ENCODE measurements at regions not wholly inside any gene's neighbourhood (a gene's known extent, or its start where the extent isn't known, plus 50 kb on each side); places are given as distances from the start of the nearest gene placed in this dataset.

DNA sequence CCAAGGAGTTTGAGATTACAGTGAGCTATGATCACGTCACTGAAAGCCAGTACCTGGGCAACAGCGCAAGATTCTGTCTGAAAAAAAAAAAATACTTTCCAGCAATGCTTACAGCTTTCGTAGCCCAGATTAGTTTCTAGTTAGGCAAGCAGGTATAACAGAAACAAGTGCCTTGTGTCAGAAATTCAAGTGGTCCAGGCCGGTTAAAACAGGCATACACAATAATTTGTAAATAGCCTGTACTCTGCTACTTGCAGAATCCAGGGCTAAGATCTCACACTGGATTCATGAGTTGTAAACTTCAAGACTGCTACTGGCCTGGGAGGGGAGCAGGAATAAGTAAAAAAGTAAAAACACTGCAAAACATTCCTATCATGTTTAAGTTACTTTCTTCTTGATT lies 512.9 kb downstream of the IPMK start:
- TF ChIP-seq, protein P1, sequence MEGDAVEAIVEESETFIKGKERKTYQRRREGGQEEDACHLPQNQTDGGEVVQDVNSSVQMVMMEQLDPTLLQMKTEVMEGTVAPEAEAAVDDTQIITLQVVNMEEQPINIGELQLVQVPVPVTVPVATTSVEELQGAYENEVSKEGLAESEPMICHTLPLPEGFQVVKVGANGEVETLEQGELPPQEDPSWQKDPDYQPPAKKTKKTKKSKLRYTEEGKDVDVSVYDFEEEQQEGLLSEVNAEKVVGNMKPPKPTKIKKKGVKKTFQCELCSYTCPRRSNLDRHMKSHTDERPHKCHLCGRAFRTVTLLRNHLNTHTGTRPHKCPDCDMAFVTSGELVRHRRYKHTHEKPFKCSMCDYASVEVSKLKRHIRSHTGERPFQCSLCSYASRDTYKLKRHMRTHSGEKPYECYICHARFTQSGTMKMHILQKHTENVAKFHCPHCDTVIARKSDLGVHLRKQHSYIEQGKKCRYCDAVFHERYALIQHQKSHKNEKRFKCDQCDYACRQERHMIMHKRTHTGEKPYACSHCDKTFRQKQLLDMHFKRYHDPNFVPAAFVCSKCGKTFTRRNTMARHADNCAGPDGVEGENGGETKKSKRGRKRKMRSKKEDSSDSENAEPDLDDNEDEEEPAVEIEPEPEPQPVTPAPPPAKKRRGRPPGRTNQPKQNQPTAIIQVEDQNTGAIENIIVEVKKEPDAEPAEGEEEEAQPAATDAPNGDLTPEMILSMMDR (IDR thresholded peaks at IDR 0.05; ENCODE audit: extremely low read depth, missing control alignments), result no peak
- DNase-seq (ENCODE audit: low spot score), result no peak

DNA sequence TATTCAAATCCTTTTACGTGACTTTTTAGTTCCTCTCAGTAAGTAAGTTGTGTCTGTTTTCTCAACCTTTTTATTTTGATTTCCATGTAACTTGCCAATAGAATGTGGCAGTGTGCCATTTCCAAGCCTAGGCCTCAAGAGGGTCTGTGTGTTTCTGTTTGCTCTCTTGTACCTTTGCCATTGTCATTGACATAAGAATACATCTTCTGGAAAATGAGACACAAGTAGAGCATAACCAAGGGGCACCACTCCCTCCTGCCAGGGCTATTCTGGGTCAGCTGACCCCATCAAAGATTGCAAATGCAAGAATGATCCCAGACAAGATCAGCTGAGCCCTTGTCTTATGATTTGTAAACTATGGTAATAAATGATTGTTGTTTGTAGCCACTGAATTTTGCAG lies 524.0 kb downstream of the IPMK start:
- no peak for DNase-seq (ENCODE audit: low spot score)
- TF ChIP-seq, protein P1 (IDR thresholded peaks at IDR 0.05; ENCODE audit: extremely low read depth, missing control alignments), result no peak

DNA sequence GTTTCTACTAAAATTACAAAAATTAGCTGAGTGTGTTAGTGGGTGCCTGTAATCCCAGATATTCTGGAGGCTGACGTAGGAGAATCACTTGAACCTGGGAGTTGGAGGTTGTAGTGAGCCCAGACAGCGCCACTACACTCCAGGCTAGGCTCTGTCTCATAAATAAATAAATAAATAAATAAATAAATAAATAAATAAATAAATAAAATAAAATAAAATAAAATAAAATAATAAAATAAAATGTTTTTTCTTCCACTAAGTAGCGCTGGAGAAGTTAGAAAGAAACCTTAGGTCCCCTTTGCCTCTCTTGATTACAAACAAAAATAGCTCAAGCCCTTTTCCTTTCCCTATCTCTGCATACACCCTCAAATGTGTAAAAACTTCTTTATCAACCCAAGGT lies 525.9 kb downstream of the IPMK start:
- DNase-seq (ENCODE audit: low spot score), result no peak
- TF ChIP-seq, protein P1 (IDR thresholded peaks at IDR 0.05; ENCODE audit: extremely low read depth, missing control alignments), result no peak

DNA sequence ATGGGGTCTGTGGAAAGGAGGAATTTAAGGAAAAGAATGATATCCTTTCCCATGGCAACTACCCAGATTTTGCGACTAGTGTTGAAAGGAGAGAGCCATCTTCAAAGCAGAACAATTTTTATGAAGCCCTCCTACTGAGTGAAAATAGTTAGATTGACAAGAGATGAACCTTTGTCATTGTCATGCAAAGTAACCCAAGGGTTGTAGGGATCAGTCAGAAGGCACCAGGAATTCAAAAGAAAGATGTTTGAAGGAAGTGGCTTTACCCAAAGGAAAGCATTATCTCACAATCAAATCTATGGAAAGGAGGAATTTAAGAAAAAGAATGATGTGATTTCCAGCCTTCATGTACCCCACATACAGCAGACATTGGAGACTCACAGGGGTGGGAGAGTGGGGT lies 544.4 kb downstream of the IPMK start:
- DNase-seq (ENCODE audit: low spot score), result no peak
- TF ChIP-seq, protein P1 (IDR thresholded peaks at IDR 0.05; ENCODE audit: extremely low read depth, missing control alignments), result no peak

DNA sequence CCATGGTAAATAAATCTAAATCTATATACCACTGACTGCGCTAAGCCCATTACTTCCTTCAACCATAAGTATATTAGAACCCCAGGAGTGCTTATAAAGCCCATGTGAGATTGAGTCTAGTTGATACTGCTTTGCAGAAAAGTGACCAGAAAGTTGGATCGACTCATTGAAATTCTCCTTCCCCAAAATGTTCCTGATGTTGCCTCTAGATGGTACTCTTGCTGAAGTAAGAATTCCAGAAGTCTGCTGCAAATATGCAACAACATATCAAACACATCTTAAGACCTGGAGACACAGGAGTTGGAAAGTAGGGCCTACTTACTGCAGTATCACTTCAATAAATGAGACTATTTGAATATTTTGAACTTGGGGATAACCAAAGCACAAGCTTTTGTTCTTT lies 550.8 kb downstream of the IPMK start:
- no peak for DNase-seq (ENCODE audit: low spot score)

DNA sequence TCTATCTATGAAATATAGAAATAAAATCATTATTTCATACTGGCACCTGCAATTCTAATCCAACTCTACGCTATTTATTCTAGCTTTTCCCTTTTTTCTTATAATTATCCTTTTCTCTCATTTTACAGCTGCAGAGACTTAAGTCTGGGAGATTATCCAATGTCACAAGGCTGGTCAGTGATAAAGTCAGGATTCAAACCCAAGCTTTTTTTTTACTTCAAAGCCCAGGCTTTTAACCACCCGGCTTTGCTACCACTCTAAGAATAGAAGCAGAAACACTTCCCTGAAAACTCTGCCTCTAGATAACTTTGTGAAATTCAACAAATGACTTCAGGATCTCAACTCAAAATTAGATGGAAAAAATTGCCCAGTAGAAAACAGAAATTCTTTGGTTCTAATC lies 552.5 kb downstream of the IPMK start:
- TF ChIP-seq, protein P1 (IDR thresholded peaks at IDR 0.05; ENCODE audit: extremely low read depth, missing control alignments), result no peak
- no peak for DNase-seq (ENCODE audit: low spot score)

More for the DNA sequence above, 550.8 kb downstream of the IPMK start:
- TF ChIP-seq, protein P1 (IDR thresholded peaks at IDR 0.05; ENCODE audit: extremely low read depth, missing control alignments), result no peak

DNA sequence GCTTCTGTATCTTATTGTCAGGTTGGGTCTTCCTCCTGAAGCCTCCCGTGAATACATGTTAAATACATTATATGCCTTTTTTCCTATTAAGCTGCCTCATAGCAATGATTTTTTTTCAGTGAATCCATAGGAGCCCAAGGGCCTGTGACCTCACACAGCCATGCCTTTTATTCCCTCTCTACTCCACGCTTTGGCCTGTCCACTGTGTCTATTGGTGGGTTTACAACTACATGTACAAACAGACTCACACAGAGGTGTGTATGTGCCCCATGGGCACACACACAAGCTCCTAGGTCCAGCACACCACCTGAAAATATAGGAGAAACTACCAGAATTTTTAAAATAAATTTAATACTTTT lies 560.4 kb downstream of the IPMK start:
- TF ChIP-seq, protein P1 (IDR thresholded peaks at IDR 0.05; ENCODE audit: extremely low read depth, missing control alignments), result no peak
- no peak for DNase-seq (ENCODE audit: low spot score)
